ENCODE measurements at regions not wholly inside any gene's neighbourhood (a gene's known extent, or its start where the extent isn't known, plus 50 kb on each side); places are given as distances from the start of the nearest gene placed in this dataset.

DNA sequence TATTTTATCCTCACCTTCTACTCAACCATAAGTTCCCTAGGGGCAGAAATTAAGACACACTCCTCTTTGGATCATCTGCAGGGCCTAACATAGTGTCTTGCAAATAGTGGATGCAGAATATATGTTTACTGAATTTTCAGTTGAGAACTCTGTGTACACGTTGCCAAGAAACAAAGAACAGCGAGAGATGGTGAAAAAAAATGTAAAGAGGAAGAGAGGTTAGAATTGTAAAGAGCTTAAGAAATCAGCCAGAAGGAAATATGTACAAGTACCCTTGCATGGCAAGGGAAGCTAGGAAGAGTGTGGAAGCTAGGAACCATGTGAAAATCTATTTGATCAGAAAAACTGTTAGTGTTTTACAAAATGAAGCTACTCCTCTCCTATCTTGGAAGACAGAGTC is 431.0 kb downstream of the SMARCA1 start:
- TF ChIP-seq POLR2AphosphoS5 (IDR thresholded peaks at IDR 0.05; ENCODE audit: borderline replicate concordance, low read depth, low read length) (no peak), EZH2 (IDR thresholded peaks at IDR 0.05) (no peak), FOXP2 (optimal IDR thresholded peaks at IDR 0.05; ENCODE audit: control extremely low read depth, extremely low read length, insufficient read depth) (no peak)

All from SK-N-MC (cell line).